OCI-LY1 (cell line): ENCODE measurements at regions not wholly inside any gene's neighbourhood (a gene's known extent, or its start where the extent isn't known, plus 50 kb on each side); places are given as distances from the start of the nearest gene placed in this dataset.

Experiments used
- H2AFZ ChIP-seq: fragments of 200-600 bp; sonication (generic), shearing (Covaris generic); 2 replicates; pipeline ENCODE4 v1.6.0; 2014; ENCODE audit warnings: antibody characterized with exemption, mild to moderate bottlenecking, low read length
- H3F3A ChIP-seq: fragments of 200-600 bp; sonication (generic), shearing (Covaris generic); 2 replicates; pipeline ENCODE4 v1.6.0; 2014; ENCODE audit warnings: mild to moderate bottlenecking, antibody characterized with exemption, low read length, moderate library complexity; ENCODE audit not compliant: insufficient read depth
- H3K27ac ChIP-seq: fragments of 200-600 bp; sonication (generic); 2 replicates; pipeline ENCODE4 v1.5.1; 2014; ENCODE audit warnings: low read length, mixed run types, mild to moderate bottlenecking, low read depth; ENCODE audit not compliant: poor library complexity, severe bottlenecking
- H3K27me3 ChIP-seq: fragments of 200-600 bp; sonication (generic); 2 replicates; pipeline ENCODE4 v1.6.0; 2014; ENCODE audit warnings: antibody characterized with exemption, mild to moderate bottlenecking, low read length, moderate library complexity; ENCODE audit not compliant: insufficient read depth
- H3K36me3 ChIP-seq: fragments of 200-600 bp; sonication (generic); 2 replicates; pipeline ENCODE4 v1.6.1; 2014; ENCODE audit warnings: mild to moderate bottlenecking, antibody characterized with exemption, low read length, moderate library complexity, mixed read lengths; ENCODE audit not compliant: insufficient read depth
- H3K4me1 ChIP-seq: fragments of 200-600 bp; sonication (generic); 2 replicates; pipeline ENCODE4 v1.5.1; 2014; ENCODE audit warnings: mild to moderate bottlenecking, low read length, moderate library complexity; ENCODE audit not compliant: insufficient read depth, severe bottlenecking
- H3K4me2 ChIP-seq: fragments of 200-600 bp; sonication (generic), shearing (Covaris generic); 2 replicates; pipeline ENCODE4 v1.6.1; 2014; ENCODE audit warnings: low read length
- H3K4me3 ChIP-seq: fragments of 200-600 bp; sonication (generic); 2 replicates; pipeline ENCODE4 v1.5.1; 2014; ENCODE audit warnings: low read length, low read depth, mild to moderate bottlenecking, mixed read lengths; ENCODE audit not compliant: poor library complexity, severe bottlenecking
- H3K79me2 ChIP-seq: fragments of 200-600 bp; shearing (Covaris generic); 2 replicates; pipeline ENCODE4 v1.6.1; 2016; ENCODE audit warnings: mixed run types, low read length, mixed read lengths; ENCODE audit not compliant: insufficient read depth
- H3K9ac ChIP-seq: fragments of 200-600 bp; sonication (generic), shearing (Covaris generic); 2 replicates; pipeline ENCODE4 v1.6.1; 2014; ENCODE audit warnings: mild to moderate bottlenecking, low read length, mixed read lengths
- H3K9me2 ChIP-seq: fragments of 200-600 bp; sonication (generic), shearing (Covaris generic); 2 replicates; pipeline ENCODE4 v1.6.1; 2014; ENCODE audit warnings: low read depth, mild to moderate bottlenecking, low read length, mixed read lengths
- H3K9me3 ChIP-seq: fragments of 200-600 bp; shearing (Covaris generic); 2 replicates; pipeline ENCODE4 v1.6.1; 2014; ENCODE audit warnings: low read length, mixed read lengths
- H4K20me1 ChIP-seq: fragments of 200-600 bp; sonication (generic), shearing (Covaris generic); 2 replicates; pipeline ENCODE4 v1.6.0; 2016; ENCODE audit warnings: mild to moderate bottlenecking, low read length; ENCODE audit not compliant: insufficient read depth
- EZH2 ChIP-seq: fragments of 200-600 bp; sonication (generic), shearing (Covaris generic); IDR thresholded peaks from 2 replicates; pipeline ENCODE4 v1.8.0; 2017; ENCODE audit warnings: borderline replicate concordance, mixed run types, mild to moderate bottlenecking, antibody characterized with exemption, low read length, moderate library complexity, mixed read lengths
- TF ChIP-seq, protein P1 (sequence below): fragments of 200-600 bp; sonication (generic), shearing (Covaris generic); IDR thresholded peaks from 2 replicates; pipeline ENCODE4 v1.5.1; 2017; ENCODE audit warnings: mild to moderate bottlenecking, antibody characterized with exemption, low read length, moderate library complexity, mixed read lengths

DNA sequence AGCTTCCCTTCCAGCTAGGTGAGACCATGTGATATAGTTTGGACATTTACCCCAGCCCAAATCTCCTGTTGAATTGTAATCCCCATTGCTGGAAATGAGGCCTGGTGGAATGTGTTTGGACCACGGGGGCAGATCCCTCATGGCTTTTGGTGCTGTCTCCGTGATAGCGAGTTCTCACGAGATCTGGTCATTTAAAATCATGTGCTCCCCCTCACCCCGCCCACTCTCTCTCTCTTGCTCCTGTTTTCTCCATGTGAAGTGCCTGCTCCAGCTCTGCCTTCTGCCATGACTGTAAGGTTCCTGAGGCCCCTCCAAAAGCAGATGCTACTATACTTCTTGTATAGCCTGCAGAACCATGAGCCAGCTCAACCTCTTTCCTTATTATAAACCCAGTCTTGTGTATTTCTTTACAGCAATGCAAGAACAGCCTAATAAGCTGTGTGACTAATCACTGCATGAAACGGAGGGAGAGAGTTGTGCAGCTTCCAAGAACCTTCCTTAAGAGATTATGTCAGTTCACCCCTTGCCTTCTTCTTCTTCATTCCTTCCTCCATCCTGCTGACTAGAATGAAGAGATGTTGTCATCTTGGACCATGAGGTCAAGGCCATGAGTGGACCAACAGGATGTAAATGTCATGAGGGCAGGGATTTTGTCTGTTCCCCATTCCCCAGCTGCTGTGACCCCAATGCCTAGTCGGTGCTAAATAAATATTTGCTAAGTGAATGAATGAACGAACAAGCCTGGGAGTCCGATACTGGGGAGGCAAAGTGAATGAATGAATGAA lies 91.0 kb downstream of the CPN2 start:
- no peak overlapping the region for H3K4me3 ChIP-seq

DNA sequence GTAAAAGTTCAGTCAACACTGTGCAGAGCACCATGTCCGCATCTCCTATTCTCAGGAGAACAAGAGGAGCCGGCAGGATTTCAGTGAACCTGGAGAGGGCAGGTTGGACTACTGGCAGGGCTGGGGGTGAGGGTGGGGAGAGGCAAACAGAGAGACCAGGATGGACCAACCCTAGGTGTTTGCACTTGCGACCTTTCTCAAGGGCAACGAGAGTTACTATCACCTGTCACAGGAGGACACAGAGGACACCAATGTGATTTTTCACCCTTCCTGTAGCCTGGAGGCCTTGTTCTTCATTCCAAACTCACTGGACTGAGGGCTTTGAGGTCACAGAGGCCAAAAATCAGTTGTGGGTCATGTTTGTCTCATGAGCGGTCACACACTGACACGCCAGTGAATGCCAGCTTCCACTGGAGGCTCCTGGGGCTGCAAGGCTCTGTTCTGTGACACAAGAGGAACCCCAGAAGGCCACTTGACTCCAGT lies 89.5 kb downstream of the CPN2 start:
- Histone ChIP-seq H3K36me3 (no peaks in the 10 kb centered on the region), H3F3A (no peaks in the 10 kb centered on the region), H3K27me3 (peaks cover 8% of the 10 kb centered on the region; the same call in 1 of the 2 replicates), H3K27ac (no peak overlapping the region), H3K4me3 (no peak overlapping the region), H4K20me1 (no peaks in the 10 kb centered on the region), H3K4me2 (no peak overlapping the region), H3K9me2 (no peaks in the 10 kb centered on the region), H3K9me3 (peaks cover 6% of the 10 kb centered on the region), H2AFZ (no peak overlapping the region), H3K4me1 (no peaks in the 10 kb centered on the region), H3K9ac (no peak overlapping the region), H3K79me2 (no peaks in the 10 kb centered on the region)
- TF ChIP-seq, protein P1, sequence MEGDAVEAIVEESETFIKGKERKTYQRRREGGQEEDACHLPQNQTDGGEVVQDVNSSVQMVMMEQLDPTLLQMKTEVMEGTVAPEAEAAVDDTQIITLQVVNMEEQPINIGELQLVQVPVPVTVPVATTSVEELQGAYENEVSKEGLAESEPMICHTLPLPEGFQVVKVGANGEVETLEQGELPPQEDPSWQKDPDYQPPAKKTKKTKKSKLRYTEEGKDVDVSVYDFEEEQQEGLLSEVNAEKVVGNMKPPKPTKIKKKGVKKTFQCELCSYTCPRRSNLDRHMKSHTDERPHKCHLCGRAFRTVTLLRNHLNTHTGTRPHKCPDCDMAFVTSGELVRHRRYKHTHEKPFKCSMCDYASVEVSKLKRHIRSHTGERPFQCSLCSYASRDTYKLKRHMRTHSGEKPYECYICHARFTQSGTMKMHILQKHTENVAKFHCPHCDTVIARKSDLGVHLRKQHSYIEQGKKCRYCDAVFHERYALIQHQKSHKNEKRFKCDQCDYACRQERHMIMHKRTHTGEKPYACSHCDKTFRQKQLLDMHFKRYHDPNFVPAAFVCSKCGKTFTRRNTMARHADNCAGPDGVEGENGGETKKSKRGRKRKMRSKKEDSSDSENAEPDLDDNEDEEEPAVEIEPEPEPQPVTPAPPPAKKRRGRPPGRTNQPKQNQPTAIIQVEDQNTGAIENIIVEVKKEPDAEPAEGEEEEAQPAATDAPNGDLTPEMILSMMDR: no peak
- TF ChIP-seq EZH2: no peak

More for the DNA sequence above, 91.0 kb downstream of the CPN2 start:
- H3K27ac ChIP-seq: no peak overlapping the region
- H4K20me1 ChIP-seq: no peaks in the 10 kb centered on the region
- no peaks in the 10 kb centered on the region for H3F3A ChIP-seq
- H3K4me2 ChIP-seq: no peak overlapping the region
- peaks cover 8% of the 10 kb centered on the region; the same call in 1 of the 2 replicates for H3K27me3 ChIP-seq
- H3K4me1 ChIP-seq: peaks cover 4% of the 10 kb centered on the region
- H3K36me3 ChIP-seq: no peaks in the 10 kb centered on the region
- no peak for TF ChIP-seq EZH2
- TF ChIP-seq, protein P1: no peak
- H3K9ac ChIP-seq: no peak overlapping the region
- H3K9me2 ChIP-seq: no peaks in the 10 kb centered on the region
- H3K79me2 ChIP-seq: no peaks in the 10 kb centered on the region
- peaks cover 6% of the 10 kb centered on the region for H3K9me3 ChIP-seq
- no peak overlapping the region for H2AFZ ChIP-seq

DNA sequence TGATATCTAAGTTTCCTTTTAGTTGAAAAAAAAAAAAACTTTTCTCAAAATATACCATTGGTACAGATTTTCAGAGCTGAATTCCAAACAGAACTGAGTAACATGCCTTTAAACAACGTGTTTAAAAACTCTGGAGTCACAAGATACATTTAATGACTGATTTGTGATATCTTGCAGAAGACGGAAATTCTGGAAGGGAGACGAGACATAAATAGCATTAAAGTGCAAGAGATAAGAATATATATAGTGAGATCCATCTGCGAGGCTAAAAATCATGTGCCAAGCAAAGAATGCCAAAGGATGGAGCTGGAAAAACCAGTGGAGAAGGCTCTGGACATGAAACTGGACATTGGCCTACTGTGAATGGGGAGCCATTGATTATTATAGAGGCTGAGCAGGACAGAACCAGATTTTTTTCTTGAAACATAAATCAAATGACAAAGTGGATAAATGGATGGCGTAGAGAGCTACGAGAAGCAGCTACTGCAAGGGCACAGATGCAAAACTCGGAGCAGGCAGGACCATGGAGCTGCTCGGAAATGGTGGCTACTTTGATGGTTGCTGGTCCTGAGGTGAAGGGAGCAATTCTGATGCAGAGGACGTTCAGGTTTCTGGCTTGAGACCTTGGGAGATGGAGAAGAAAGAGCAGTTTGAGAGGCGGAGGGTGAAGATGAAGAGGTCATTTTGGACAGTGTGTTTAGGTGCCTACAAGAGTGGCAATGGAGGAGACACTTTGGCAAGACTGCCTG lies 88.8 kb downstream of the CPN2 start:
- H3K27me3 ChIP-seq: peaks cover 8% of the 10 kb centered on the region; the same call in 1 of the 2 replicates
- H4K20me1 ChIP-seq: no peaks in the 10 kb centered on the region
- H3K9ac ChIP-seq: no peak overlapping the region
- peaks cover 6% of the 10 kb centered on the region for H3K9me3 ChIP-seq
- H3K79me2 ChIP-seq: no peaks in the 10 kb centered on the region
- no peaks in the 10 kb centered on the region for H3F3A ChIP-seq
- H3K4me3 ChIP-seq: no peak overlapping the region
- no peak for TF ChIP-seq EZH2
- TF ChIP-seq, protein P1: no peak
- no peaks in the 10 kb centered on the region for H3K36me3 ChIP-seq
- H3K27ac ChIP-seq: no peak overlapping the region
- H3K4me1 ChIP-seq: no peaks in the 10 kb centered on the region
- H3K4me2 ChIP-seq: no peak overlapping the region
- H2AFZ ChIP-seq: no peak overlapping the region
- no peaks in the 10 kb centered on the region for H3K9me2 ChIP-seq
